Sigmoid colon (tissue), 6 donors: ENCODE measurements at regions not wholly inside any gene's neighbourhood (a gene's known extent, or its start where the extent isn't known, plus 50 kb on each side); places are given as distances from the start of the nearest gene placed in this dataset.
A peak's percentile ranks its signal among the peaks of the same experiment; 100 is the strongest.
"Not testable (repeated sequence)": the region's sequence is repeated elsewhere in the genome, so short reads cannot be mapped to it uniquely, and the experiment has no call there.

Experiments used
- DNase-seq: peaks from one replicate; pipeline ENCODE4 v3.0.0-alpha.2; 2019
- H3K27ac ChIP-seq, 4 donors: fragments of 200-600 bp; sonication (generic); one replicate each; pipeline ENCODE4 v1.5.1; 2016 to 2019; ENCODE audit warnings: mild to moderate bottlenecking in 1 of 4
- H3K27me3 ChIP-seq, 3 donors: fragments of 200-600 bp; sonication (generic); one replicate each; pipeline ENCODE4 v1.5.1; 2019; ENCODE audit warnings: mild to moderate bottlenecking in 1 of 3
- H3K36me3 ChIP-seq, 4 donors: fragments of 200-600 bp; sonication (generic); one replicate each; pipeline ENCODE4 v1.5.1; 2016 to 2019
- H3K4me1 ChIP-seq, 4 donors: fragments of 200-600 bp; sonication (generic); one replicate each; pipeline ENCODE4 v1.5.1; 2017 to 2019
- H3K4me3 ChIP-seq, 4 donors: fragments of 200-600 bp; sonication (generic); one replicate each; pipeline ENCODE4 v1.5.1; 2017 to 2019; ENCODE audit warnings: mild to moderate bottlenecking in 2 of 4, moderate library complexity in 1 of 4
- H3K9me3 ChIP-seq, 4 donors: fragments of 200-600 bp in 3 of 4; sonication (generic) in 3 of 4; one replicate each; pipeline versions ENCODE4 v1.5.1 to v1.6.1; 2013 to 2019
- EP300 ChIP-seq, 4 donors: sonication (generic); formaldehyde crosslinking; IDR thresholded peaks; one replicate each; pipeline ENCODE4 v1.6.1; 2017; ENCODE audit warnings: antibody characterized with exemption in 4 of 4
- POLR2A ChIP-seq, 2 donors: fragments of 450-650 bp; IDR thresholded peaks; one replicate each; pipeline ENCODE4 v1.6.1; 2016; ENCODE audit warnings: antibody characterized with exemption in 2 of 2, mild to moderate bottlenecking in 2 of 2, moderate library complexity in 2 of 2
- POLR2AphosphoS5 ChIP-seq, 4 donors: sonication (generic); formaldehyde crosslinking; IDR thresholded peaks; one replicate each; pipeline ENCODE4 v1.6.1; 2017; ENCODE audit warnings: antibody characterized with exemption in 4 of 4
- WGBS, 2 donors: extraction: QIAGEN DNeasy Blood & Tissue Kit; methylation state at CpG; one replicate each; pipeline ENCODE4 v1.1.7; 2013; 5-methylcytosine and 5-hydroxymethylcytosine counted together
- intact Hi-C: fragments of 100-400 bp; cut with DNase I; formaldehyde crosslinking; loops from one replicate; pipeline ENCODE4 v1.15.1; 2023
- TF ChIP-seq, protein P1 (sequence below), 4 experiments: fragments of 450-650 bp in 3 of 4; fragments of 200-600 bp in 1 of 4; IDR thresholded peaks; one replicate each; pipeline ENCODE4 v1.5.1; 2016 to 2019; ENCODE audit warnings: antibody characterized with exemption in 4 of 4, mild to moderate bottlenecking in 3 of 4, moderate library complexity in 2 of 4
- donor health status: healthy with polysubstance abuse.
- donor health status: healthy.

DNA sequence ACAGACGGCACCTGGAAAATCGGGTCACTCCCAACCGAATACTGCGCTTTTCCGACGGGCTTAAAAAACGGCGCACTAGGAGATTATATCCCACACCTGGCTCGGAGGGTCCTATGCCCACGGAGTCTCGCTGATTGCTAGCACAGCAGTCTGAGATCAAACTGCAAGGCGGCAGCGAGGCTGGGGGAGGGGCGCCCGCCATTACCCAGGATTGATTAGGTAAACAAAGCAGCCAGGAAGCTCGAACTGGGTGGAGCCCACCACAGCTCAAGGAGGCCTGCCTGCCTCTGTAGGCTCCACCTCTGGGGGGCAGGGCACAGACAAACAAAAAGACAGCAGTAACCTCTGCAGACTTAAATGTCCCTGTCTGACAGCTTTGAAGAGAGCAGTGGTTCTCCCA is 64.5 kb downstream of the SLC30A10 start:
- H3K36me3 ChIP-seq, intact Hi-C loops, H3K9me3 ChIP-seq, H3K4me3 ChIP-seq, H3K4me1 ChIP-seq, H3K27me3 ChIP-seq, H3K27ac ChIP-seq: not testable (repeated sequence)
- peak; percentile 20 for DNase-seq
- WGBS, 2 donors = 68 to 88% methylated on average over 16 of the region's 16 CpGs

DNA sequence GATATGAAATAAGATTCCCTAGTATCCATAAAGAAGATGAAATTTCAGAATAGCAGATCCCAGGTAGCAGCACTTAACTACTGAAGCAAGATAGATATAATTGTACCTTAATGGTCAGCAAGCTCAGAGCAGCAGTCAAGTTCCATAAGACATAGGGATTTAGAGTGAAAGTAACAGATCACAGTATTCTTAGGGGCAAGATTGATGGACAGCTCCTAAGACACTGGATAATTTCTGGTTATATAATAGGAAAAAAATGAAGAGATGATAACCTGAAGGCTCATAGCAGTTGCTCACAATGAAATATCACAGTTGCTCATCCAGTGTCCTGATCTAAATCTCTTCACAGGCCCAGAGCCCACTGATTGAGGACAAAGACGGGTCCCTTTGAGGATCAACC is 66.0 kb downstream of the SLC30A10 start:
- TF ChIP-seq POLR2A (IDR thresholded peaks at IDR 0.05) (no peak), POLR2AphosphoS5 (IDR thresholded peaks at IDR 0.05) (no peak), EP300 (IDR thresholded peaks at IDR 0.05) (no peak)
- TF ChIP-seq, protein P1, sequence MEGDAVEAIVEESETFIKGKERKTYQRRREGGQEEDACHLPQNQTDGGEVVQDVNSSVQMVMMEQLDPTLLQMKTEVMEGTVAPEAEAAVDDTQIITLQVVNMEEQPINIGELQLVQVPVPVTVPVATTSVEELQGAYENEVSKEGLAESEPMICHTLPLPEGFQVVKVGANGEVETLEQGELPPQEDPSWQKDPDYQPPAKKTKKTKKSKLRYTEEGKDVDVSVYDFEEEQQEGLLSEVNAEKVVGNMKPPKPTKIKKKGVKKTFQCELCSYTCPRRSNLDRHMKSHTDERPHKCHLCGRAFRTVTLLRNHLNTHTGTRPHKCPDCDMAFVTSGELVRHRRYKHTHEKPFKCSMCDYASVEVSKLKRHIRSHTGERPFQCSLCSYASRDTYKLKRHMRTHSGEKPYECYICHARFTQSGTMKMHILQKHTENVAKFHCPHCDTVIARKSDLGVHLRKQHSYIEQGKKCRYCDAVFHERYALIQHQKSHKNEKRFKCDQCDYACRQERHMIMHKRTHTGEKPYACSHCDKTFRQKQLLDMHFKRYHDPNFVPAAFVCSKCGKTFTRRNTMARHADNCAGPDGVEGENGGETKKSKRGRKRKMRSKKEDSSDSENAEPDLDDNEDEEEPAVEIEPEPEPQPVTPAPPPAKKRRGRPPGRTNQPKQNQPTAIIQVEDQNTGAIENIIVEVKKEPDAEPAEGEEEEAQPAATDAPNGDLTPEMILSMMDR (IDR thresholded peaks at IDR 0.05) = no peak
- Histone ChIP-seq H3K9me3 (no peaks in the 10 kb centered on the region), H3K36me3 (no peaks in the 10 kb centered on the region), H3K4me3 (no peak overlapping the region), H3K4me1 (no peaks in the 10 kb centered on the region), H3K27ac (no peak overlapping the region), H3K27me3 (no peaks in the 10 kb centered on the region)
- DNase-seq = no peak
- 37 to 53% methylated on average over 1 of the region's 1 CpG for WGBS, 2 donors
- intact Hi-C loops = no loop called here

DNA sequence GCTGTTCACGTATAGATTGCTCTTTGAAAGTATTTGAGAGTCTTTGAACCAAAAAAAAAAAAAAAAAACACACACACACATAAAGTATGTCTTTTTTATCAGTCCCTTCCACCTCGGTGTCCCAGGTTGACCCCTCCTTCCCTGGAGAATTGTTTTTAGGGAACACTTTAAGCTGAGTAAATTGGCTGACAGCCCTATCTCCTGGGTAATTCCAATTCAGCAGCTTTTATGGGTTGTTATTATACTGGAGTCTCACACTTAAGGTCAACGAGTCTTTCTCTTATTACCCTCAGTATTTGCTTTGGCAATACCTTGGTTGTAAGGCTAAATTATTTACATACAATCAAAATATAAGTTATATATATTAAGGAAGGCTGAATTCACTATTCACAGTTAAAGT is 69.4 kb downstream of the SLC30A10 start:
- TF ChIP-seq POLR2AphosphoS5 (IDR thresholded peaks at IDR 0.05) = no peak
- DNase-seq = no peak
- H3K27me3 ChIP-seq = no peaks in the 10 kb centered on the region
- H3K36me3 ChIP-seq = no peaks in the 10 kb centered on the region
- no peaks in the 10 kb centered on the region for H3K4me1 ChIP-seq
- H3K9me3 ChIP-seq = no peaks in the 10 kb centered on the region
- H3K27ac ChIP-seq = no peak overlapping the region
- H3K4me3 ChIP-seq = no peak overlapping the region
- WGBS, 2 donors = 7 to 47% methylated on average over 3 of the region's 3 CpGs
- intact Hi-C loops = no loop called here

DNA sequence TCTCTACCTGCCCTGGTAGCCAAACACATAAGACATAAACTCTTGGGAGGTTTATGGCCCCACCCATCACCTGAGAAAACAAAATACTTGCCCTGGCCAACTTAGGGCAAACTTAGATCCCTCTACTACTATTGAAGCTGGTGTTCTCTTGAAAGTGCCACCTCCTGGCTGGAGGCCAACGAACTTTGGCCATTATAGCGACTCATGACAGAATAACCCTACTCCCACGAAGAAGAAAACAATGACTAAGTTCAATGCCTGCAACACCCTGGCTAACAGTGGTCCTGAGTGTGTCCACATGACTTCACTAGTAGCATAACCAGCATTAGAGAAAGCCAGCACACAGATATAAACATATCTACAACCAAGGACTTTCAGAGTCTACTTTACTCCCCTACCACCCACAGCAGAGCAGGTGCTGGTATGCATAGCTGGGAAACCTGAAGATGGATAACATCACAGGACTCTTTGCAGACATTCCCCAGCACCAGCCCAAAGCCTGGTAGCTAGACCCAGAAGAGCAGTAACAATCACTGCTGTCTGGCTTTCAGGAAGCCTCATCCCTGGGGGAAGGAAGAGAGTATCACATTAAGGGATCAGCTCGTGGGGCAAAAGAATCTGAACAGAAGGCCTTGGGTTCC is 81.0 kb downstream of the SLC30A10 start:
- intact Hi-C loops = no loop called here
- no peak for DNase-seq
- H3K9me3 ChIP-seq = peaks cover 0 to 3% (median 1%) of the 10 kb centered on the region in 4 donors
- 39 to 67% methylated on average over 4 of the region's 4 CpGs for WGBS, 2 donors
- H3K27ac ChIP-seq = no peak overlapping the region
- TF ChIP-seq POLR2AphosphoS5 (IDR thresholded peaks at IDR 0.05) (no peak), EP300 (IDR thresholded peaks at IDR 0.05) (no peak), POLR2A (IDR thresholded peaks at IDR 0.05) (no peak)
- TF ChIP-seq, protein P1 (IDR thresholded peaks at IDR 0.05) = no peak
- H3K4me1 ChIP-seq = no peaks in the 10 kb centered on the region
- H3K36me3 ChIP-seq = no peaks in the 10 kb centered on the region
- H3K4me3 ChIP-seq = no peak overlapping the region
- H3K27me3 ChIP-seq = no peaks in the 10 kb centered on the region

DNA sequence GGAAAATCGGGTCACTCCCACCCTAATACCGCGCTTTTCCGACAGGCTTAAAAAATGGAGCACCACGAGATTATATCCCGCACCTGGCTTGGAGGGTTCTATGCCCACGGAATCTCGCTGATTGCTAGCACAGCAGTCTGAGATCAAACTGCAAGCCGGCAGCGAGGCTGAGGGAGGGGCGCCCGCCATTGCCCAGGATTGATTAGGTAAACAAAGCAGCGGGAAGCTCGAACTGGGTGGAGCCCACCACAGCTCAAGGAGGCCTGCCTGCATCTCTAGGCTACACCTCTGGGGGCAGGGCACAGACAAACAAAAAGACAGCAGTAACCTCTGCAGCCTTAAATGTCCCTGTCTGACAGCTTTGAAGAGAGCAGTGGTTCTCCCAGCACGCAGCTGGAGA is 88.8 kb downstream of the SLC30A10 start:
- H3K36me3 ChIP-seq, H3K4me3 ChIP-seq, H3K27me3 ChIP-seq, DNase-seq, H3K4me1 ChIP-seq, H3K27ac ChIP-seq, H3K9me3 ChIP-seq, intact Hi-C loops: not testable (repeated sequence)
- 35 to 60% methylated on average over 14 to 15 of the region's 15 CpGs for WGBS, 2 donors

DNA sequence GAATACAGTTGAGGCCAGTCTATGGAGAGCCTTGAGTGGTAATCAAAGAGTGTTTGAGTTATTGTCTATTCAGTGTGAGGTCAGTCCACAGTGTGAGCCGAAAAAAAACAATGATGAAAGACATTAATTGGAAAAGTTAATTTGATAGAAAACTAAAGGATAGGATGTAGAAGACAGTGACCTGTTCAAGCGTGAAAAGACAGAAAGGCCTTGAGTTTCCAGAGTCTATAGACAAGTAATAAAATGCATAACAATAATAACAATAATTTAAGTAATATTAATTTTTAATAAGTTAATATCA is 90.4 kb downstream of the SLC30A10 start:
- H3K27me3 ChIP-seq = no peaks in the 10 kb centered on the region
- TF ChIP-seq POLR2AphosphoS5 (IDR thresholded peaks at IDR 0.05) = no peak
- no peak for TF ChIP-seq POLR2A (IDR thresholded peaks at IDR 0.05)
- TF ChIP-seq, protein P1 (IDR thresholded peaks at IDR 0.05) = no peak
- no peak for TF ChIP-seq EP300 (IDR thresholded peaks at IDR 0.05)
- WGBS, 2 donors = 33 to 67% methylated on average over 2 of the region's 2 CpGs
- H3K9me3 ChIP-seq = no peaks in the 10 kb centered on the region
- H3K4me3 ChIP-seq = no peak overlapping the region
- H3K27ac ChIP-seq = no peak overlapping the region
- DNase-seq = no peak
- intact Hi-C loops = no loop called here
- no peaks in the 10 kb centered on the region for H3K36me3 ChIP-seq
- no peaks in the 10 kb centered on the region for H3K4me1 ChIP-seq
